Upper lobe of right lung (tissue), 1 donor: ENCODE measurements at regions not wholly inside any gene's neighbourhood (a gene's known extent, or its start where the extent isn't known, plus 50 kb on each side); places are given as distances from the start of the nearest gene placed in this dataset.

Source experiments
- ATAC-seq: fragments of 200-7000 bp; cut with Tn5 transposase; one replicate; pipeline ENCODE4 v1.9.1; 2020; ENCODE audit warnings: mild to moderate bottlenecking, moderate library complexity
- DNase-seq: peaks from one replicate; pipeline ENCODE4 v3.0.0-alpha.2; 2020
- H3K27ac ChIP-seq: fragments of 200-600 bp; one replicate; pipeline ENCODE4 v1.8.0; 2022
- H3K27me3 ChIP-seq: fragments of 200-600 bp; one replicate; pipeline ENCODE4 v1.8.0; 2022; ENCODE audit warnings: mild to moderate bottlenecking
- H3K36me3 ChIP-seq: fragments of 200-600 bp; one replicate; pipeline ENCODE4 v1.8.0; 2022
- H3K4me1 ChIP-seq: fragments of 200-600 bp; one replicate; pipeline ENCODE4 v1.8.0; 2022
- H3K4me3 ChIP-seq: fragments of 200-600 bp; one replicate; pipeline ENCODE4 v1.8.0; 2022; ENCODE audit warnings: mild to moderate bottlenecking
- H3K9me3 ChIP-seq: fragments of 200-600 bp; one replicate; pipeline ENCODE4 v1.8.0; 2022
- intact Hi-C: fragments of 100-400 bp; cut with DNase I; formaldehyde crosslinking; loops from one replicate; pipeline ENCODE4 v1.11.0; 2022
- TF ChIP-seq, protein P1 (sequence below): fragments of 200-600 bp; IDR thresholded peaks from one replicate; pipeline ENCODE4 v1.8.0; 2022; ENCODE audit warnings: antibody characterized with exemption
- donor health status: DM: no; HTN: yes; CAD: no; lungs with severe emphysema.

DNA sequence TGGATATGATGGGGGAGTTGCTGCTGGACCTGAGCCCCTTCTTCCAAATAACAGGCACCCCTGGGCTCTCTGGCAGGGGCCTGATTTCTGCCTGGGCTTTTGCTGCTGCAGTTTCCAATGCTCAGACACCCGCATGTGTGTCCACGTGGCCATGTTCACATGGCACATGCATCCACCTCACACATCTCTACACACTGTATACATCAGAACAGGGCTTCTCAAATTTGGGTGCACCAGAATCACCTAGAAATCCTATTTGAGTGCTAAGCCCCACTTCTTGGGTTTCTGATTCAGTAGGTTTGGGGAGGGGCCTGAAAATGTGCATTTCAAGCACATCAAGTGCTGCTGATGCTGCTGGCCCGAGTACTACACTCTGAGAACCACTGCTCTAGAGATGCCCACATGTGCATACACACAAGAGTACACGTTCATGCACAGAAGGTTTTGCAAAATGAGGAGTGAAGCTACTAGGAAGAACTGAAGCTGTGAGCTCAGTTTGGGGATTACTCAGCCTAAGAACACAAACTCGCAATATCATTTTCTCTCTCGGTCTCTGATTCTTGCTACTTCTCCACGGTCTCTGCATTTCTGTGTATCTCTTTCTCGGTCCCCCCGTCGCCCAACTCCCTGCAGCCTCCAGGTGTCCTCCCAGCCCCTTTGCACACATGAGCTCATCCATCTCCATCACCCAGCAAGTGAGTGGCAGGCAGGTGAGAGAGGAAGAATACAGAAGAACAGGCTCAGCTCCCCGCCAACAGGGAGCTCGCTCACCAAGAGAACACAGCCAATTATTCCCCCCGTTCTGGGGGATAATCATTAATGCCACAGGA is 97.0 kb downstream of the PCDH1 start:
- no peaks in the 10 kb centered on the region for H3K36me3 ChIP-seq
- no peaks in the 10 kb centered on the region for H3K4me1 ChIP-seq
- H3K27me3 ChIP-seq: no peaks in the 10 kb centered on the region
- intact Hi-C loops: no loop called here
- no peak for DNase-seq
- no peak overlapping the region for H3K4me3 ChIP-seq
- H3K27ac ChIP-seq: no peak overlapping the region
- no peaks in the 10 kb centered on the region for H3K9me3 ChIP-seq
- TF ChIP-seq, protein P1, sequence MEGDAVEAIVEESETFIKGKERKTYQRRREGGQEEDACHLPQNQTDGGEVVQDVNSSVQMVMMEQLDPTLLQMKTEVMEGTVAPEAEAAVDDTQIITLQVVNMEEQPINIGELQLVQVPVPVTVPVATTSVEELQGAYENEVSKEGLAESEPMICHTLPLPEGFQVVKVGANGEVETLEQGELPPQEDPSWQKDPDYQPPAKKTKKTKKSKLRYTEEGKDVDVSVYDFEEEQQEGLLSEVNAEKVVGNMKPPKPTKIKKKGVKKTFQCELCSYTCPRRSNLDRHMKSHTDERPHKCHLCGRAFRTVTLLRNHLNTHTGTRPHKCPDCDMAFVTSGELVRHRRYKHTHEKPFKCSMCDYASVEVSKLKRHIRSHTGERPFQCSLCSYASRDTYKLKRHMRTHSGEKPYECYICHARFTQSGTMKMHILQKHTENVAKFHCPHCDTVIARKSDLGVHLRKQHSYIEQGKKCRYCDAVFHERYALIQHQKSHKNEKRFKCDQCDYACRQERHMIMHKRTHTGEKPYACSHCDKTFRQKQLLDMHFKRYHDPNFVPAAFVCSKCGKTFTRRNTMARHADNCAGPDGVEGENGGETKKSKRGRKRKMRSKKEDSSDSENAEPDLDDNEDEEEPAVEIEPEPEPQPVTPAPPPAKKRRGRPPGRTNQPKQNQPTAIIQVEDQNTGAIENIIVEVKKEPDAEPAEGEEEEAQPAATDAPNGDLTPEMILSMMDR: no peak
- ATAC-seq: no peak

DNA sequence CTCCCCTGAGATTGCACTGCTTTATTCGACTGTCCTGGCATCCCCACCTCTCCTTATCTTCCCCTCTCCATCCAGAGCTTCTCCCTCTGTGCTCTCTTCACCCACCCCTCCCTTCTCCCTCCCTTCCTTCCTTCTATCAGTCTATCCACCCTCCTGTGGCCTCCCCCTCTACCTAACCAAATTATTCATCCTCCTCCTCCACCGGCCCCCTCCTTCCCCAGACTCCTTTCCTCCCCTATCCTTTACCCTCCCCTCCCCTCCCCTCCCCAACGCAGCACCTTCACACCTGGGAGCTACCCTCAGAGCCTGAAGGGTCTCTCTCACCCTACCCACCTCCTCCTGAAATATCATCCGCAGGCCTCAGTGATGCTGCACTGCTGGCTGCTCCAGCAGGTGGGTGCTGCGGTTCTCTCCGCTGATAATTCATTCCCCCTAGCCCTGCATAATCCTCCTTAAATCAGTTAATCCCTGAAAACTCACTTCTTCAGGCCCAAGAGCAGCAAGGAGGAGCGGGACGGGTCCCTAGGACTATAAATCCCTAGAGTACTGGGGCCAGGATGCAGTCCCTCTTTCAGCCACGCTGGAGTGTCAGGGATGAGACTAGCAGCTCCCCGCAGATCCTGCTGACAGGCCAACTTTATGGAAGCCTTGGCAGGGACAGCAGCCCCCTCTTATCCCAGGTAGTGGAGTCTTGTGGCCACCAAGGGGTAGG is 97.8 kb downstream of the PCDH1 start:
- TF ChIP-seq, protein P1: no peak
- no peak for DNase-seq
- no peaks in the 10 kb centered on the region for H3K27me3 ChIP-seq
- no peak overlapping the region for H3K27ac ChIP-seq
- no peaks in the 10 kb centered on the region for H3K4me1 ChIP-seq
- no peaks in the 10 kb centered on the region for H3K9me3 ChIP-seq
- ATAC-seq: no peak
- intact Hi-C loops: no loop called here
- H3K4me3 ChIP-seq: no peak overlapping the region
- H3K36me3 ChIP-seq: no peaks in the 10 kb centered on the region

DNA sequence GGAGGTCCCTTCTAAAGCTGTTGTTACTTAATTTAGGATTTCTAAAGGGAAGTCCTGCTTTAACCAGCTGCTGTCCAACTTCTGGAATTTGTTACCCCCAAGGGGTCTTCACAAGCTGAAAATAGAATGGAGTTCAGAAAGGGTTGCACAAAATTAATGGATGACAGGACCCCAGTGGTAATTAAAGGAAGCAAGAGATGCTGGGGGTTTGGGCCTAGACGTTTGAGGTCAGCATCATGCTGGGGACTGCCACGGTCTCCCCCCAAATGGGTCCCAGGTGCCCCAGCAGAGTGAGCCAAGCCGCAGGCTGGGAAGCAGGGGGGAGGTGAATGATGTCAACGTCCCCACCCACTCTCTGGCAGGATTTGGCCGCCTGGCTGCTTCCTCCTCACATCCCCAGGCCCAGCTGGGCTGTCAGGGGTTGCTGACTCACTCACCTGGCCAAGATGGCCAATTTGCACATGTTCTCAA is 97.5 kb upstream of the ARAP3 start:
- DNase-seq (no peak), ATAC-seq (no peak)
- no peak overlapping the region for H3K27ac ChIP-seq
- no peak overlapping the region for H3K4me3 ChIP-seq
- H3K36me3 ChIP-seq: no peaks in the 10 kb centered on the region
- TF ChIP-seq, protein P1: no peak
- intact Hi-C loops: no loop called here
- no peaks in the 10 kb centered on the region for H3K4me1 ChIP-seq
- H3K9me3 ChIP-seq: no peaks in the 10 kb centered on the region
- H3K27me3 ChIP-seq: no peaks in the 10 kb centered on the region

DNA sequence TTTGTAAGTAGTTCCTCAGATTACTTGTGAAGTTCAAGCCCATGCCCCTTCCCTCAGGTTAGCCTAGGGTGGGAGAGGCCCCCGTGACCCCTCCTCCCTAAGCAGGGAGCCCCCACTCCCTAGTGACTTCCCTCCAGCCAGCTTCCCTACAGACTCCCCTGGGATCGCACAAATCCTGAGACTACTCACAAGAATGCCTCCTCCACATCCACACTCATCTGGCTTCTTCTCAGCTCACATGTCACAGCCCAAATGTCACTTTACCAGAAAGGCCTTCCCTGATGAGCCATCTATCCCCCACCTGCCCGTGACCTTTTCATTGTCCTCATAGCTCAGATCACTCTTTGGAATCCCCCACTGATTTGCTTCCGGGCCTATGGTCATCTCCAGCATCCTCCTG is 96.7 kb upstream of the ARAP3 start:
- Histone ChIP-seq H3K27me3 (no peaks in the 10 kb centered on the region), H3K36me3 (no peaks in the 10 kb centered on the region), H3K4me1 (no peaks in the 10 kb centered on the region), H3K9me3 (no peaks in the 10 kb centered on the region), H3K27ac (no peak overlapping the region), H3K4me3 (no peak overlapping the region)
- TF ChIP-seq, protein P1: no peak
- intact Hi-C loops: no loop called here
- ATAC-seq (no peak), DNase-seq (no peak)

DNA sequence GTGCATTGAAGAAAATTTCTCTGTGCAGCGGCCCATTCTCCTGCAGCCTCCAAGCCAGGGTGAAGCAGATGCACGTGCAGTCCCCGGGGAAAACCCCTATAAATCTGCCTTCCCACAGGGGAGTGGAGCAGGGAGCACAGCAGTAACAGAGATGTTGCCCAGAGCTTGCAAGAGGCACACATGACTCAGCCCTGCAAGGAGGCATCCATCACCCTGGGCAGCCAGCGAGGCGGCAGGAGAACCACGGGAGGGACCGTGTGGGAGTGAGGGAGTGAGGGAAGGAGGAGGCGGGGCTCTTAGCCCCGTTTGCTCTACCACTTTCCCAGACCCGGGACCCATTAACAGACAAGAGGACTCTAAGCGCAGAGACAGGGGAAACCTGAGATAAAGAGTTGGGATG is 96.2 kb upstream of the ARAP3 start:
- Histone ChIP-seq H3K9me3 (no peaks in the 10 kb centered on the region), H3K4me3 (no peak overlapping the region), H3K27me3 (no peaks in the 10 kb centered on the region), H3K36me3 (no peaks in the 10 kb centered on the region), H3K27ac (no peak overlapping the region), H3K4me1 (no peaks in the 10 kb centered on the region)
- no peak for ATAC-seq
- TF ChIP-seq, protein P1: no peak
- no peak for DNase-seq
- intact Hi-C loops: no loop called here
